ENCODE measurements at regions not wholly inside any gene's neighbourhood (a gene's known extent, or its start where the extent isn't known, plus 50 kb on each side); places are given as distances from the start of the nearest gene placed in this dataset.

DNA sequence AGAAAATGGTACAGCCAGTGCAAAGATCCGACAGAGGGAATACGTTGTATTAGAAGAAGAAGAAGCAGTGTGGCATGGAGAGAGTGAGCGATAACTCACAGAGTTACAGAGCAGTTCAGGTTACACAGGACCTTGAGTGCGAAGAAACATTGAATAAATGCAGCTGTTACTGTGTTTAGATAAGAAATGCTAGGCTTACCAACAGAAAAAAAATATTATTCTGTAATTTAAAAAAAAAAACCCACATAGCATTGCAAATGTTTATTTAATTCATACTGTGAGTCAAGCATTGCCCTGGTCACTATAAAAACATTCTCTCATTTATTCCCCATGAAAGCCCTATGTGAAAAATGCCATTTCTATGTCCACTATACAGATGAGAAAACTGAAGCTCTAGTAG lies 373.4 kb upstream of the EPHA7 start:
- Histone ChIP-seq H3K4me3 (ENCODE audit: low read depth, low read length) (no peak overlapping the region), H3K9ac (ENCODE audit: low read depth, low read length) (no peak overlapping the region), H3K27me3 (ENCODE audit: control insufficient read depth, insufficient read depth, low read length) (no peaks in the 10 kb centered on the region), H3K27ac (ENCODE audit: low read depth, low read length) (no peak overlapping the region), H3K9me3 (ENCODE audit: control insufficient read depth, insufficient read depth, low read length) (no peaks in the 10 kb centered on the region), H3K4me1 (ENCODE audit: control insufficient read depth, insufficient read depth, low read length) (peaks cover 11% of the 10 kb centered on the region), H3K36me3 (ENCODE audit: control insufficient read depth, insufficient read depth, low read length) (no peaks in the 10 kb centered on the region)

DNA sequence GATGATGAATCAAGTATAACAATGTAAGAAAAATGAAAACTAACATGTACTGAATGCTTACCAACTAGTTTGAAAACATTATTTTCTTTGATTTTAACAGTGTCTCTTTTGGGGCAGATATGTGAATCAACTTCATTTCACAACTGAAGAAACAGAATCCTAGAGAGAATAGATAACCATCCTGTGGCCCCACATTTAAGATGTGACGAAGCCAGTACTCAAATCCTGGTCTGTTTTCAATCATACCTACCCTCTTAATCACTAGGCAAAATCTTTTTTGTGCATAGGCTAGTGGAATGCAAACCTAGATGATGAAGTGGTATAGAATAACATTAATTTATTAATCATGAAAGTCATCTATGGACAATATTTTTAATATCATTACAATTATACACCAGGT lies 371.6 kb upstream of the EPHA7 start:
- Histone ChIP-seq H3K9ac (ENCODE audit: low read depth, low read length) (no peak overlapping the region), H3K27ac (ENCODE audit: low read depth, low read length) (no peak overlapping the region), H3K4me3 (ENCODE audit: low read depth, low read length) (no peak overlapping the region), H3K4me1 (ENCODE audit: control insufficient read depth, insufficient read depth, low read length) (peaks cover 27% of the 10 kb centered on the region), H3K27me3 (ENCODE audit: control insufficient read depth, insufficient read depth, low read length) (no peaks in the 10 kb centered on the region), H3K9me3 (ENCODE audit: control insufficient read depth, insufficient read depth, low read length) (no peaks in the 10 kb centered on the region), H3K36me3 (ENCODE audit: control insufficient read depth, insufficient read depth, low read length) (no peaks in the 10 kb centered on the region)

DNA sequence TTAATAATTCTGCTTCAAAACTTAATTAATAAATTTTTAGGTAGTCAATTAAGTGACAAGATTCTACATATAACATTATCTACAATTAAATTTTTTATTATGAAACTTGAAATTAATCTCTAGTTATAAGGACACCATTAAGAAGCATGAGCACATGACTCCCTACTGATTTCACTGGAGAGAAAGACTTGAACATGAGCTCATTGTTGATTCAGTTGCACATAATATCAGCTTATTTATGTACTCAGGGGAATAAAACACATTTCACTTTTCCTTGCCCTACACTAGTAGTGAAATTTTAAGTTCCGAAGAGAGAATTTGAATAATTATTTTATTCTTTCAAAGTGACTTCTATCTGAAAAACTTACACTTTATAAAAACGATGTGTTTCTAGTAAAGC lies 370.2 kb upstream of the EPHA7 start:
- H3K4me3 ChIP-seq (ENCODE audit: low read depth, low read length): no peak overlapping the region
- peaks cover 41% of the 10 kb centered on the region for H3K4me1 ChIP-seq (ENCODE audit: control insufficient read depth, insufficient read depth, low read length)
- H3K27me3 ChIP-seq (ENCODE audit: control insufficient read depth, insufficient read depth, low read length): no peaks in the 10 kb centered on the region
- no peak overlapping the region for H3K9ac ChIP-seq (ENCODE audit: low read depth, low read length)
- no peaks in the 10 kb centered on the region for H3K36me3 ChIP-seq (ENCODE audit: control insufficient read depth, insufficient read depth, low read length)
- H3K27ac ChIP-seq (ENCODE audit: low read depth, low read length): no peak overlapping the region
- H3K9me3 ChIP-seq (ENCODE audit: control insufficient read depth, insufficient read depth, low read length): no peaks in the 10 kb centered on the region

DNA sequence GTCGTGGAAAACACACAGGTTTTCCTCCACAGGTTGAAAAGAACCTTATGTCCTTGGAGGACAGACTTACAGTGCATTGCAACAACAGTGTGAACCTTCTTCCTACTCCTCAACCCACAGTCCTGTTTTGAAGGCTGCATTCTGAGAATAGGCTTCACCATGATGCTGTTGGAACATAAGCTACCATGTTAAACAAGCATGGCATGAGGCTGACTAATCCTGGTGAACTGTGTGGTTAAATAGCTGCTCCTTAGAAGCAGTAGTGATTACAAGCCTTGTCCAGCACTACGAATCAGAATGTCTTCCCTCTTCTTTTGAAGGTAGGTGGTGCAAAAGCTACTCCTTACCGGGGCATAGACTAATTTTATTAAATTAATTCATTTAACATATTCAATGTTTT lies 368.5 kb upstream of the EPHA7 start:
- Histone ChIP-seq H3K9ac (ENCODE audit: low read depth, low read length) (0 out of 2 replicates have a peak overlapping the region, but pooled peaks have one; percentile 65), H3K27ac (ENCODE audit: low read depth, low read length) (peak overlapping the region; percentile 98), H3K4me1 (ENCODE audit: control insufficient read depth, insufficient read depth, low read length) (peaks cover 49% of the 10 kb centered on the region), H3K36me3 (ENCODE audit: control insufficient read depth, insufficient read depth, low read length) (no peaks in the 10 kb centered on the region), H3K9me3 (ENCODE audit: control insufficient read depth, insufficient read depth, low read length) (no peaks in the 10 kb centered on the region), H3K4me3 (ENCODE audit: low read depth, low read length) (no peak overlapping the region), H3K27me3 (ENCODE audit: control insufficient read depth, insufficient read depth, low read length) (no peaks in the 10 kb centered on the region)

DNA sequence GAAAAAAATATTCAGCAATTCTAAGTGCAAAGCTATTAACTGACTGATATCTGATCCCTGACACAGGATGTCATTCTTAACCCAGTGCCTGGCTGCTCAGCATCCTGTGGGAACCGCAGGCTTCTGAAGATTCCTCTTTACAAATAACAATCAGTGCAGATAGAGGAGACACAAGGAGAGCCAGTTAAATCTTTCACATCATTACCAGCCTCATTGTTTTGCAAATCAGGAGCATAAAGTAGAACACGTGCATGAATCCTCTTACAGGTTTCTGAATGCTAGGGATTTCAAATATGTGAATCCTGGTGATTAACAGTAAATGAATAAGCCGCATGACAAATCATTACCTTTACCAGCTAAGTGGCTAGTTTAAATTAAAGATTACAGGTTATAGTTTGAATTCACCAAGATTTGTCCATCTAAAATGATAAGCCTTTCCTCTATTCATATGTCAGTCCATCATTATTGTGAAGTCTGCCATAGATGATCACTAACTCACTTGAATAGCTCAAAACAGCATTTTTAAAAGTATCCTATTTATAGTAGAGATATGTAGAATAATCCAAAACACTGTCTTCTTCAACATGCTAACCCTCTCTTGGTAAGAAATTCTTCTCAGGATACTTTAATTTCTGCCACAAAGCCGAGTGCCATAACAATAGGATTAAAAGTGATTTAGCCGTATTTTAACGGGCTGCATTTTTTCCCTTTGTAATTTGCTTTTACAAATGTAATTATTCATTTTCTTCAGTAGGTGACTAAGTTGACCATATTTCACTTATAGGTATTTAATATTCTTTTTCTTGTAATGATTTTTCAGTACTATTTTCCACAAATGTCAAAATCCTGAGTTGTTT lies 367.3 kb upstream of the EPHA7 start:
- H3K9ac ChIP-seq (ENCODE audit: low read depth, low read length): peak overlapping the region; percentile 65

DNA sequence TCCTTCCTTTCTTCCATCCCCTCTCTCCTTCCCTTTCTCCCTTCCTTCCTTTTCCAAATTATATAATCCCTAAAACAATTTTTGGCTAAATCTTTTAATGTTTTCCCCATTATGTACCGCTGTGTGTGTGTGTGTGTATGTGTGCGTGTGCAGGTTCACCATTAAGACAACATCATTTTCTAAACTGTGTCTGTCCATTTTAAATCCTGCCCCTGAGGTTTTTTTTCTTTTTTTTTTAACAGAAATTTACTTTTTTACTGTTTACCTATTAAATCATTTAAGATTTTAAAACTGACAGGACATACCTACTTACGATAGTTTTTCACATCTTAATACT lies 366.3 kb upstream of the EPHA7 start:
- peak overlapping the region; percentile 36; the same call in 1 of the 2 replicates for H3K4me3 ChIP-seq (ENCODE audit: low read depth, low read length)

More for the DNA sequence above, 367.3 kb upstream of the EPHA7 start:
- peak overlapping the region; percentile 36 for H3K4me3 ChIP-seq (ENCODE audit: low read depth, low read length)
- H3K27ac ChIP-seq (ENCODE audit: low read depth, low read length): peak overlapping the region; percentile 98
- no peaks in the 10 kb centered on the region for H3K9me3 ChIP-seq (ENCODE audit: control insufficient read depth, insufficient read depth, low read length)
- H3K27me3 ChIP-seq (ENCODE audit: control insufficient read depth, insufficient read depth, low read length): no peaks in the 10 kb centered on the region
- H3K4me1 ChIP-seq (ENCODE audit: control insufficient read depth, insufficient read depth, low read length): peaks cover 55% of the 10 kb centered on the region
- H3K36me3 ChIP-seq (ENCODE audit: control insufficient read depth, insufficient read depth, low read length): no peaks in the 10 kb centered on the region

DNA sequence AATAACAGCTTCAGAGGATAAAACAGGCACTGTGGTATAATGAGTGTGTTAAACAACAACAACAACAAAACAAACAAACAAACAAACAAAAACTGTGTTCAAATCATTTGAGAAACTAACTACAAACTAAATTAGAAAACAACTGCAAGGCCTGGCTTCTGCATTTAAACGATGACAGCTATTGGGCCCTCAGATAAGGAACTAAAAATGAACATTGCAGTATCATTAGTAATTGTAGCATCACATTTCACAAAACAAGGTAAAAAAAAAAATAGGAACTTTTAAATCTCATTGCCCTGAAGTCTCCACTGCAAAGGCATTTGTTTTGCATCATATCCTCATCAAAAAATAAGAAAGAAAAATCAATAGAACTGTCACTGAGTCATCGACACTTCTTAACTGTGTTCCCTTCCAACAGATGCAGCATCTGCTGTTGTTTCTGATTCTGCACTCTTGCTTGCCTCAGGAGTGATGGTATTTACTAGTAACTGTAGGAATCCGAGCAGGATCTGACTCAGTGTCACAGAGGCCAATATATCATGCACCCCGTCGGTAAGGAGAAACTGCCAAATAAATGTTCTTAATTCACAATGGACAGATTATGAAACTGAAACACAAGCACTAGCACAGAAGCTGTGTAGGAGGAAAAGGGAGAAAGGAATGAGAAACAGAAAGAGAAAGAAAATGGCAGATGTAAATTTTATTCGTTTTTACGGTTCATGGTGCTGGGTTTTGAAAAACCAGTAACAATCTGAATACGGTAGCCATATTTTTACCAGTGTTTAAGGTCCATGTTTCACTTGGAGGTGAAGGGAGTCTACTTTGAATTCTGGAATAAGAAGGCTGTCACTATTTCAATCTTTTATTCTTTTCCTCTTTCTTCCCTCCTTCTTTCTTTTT lies 365.7 kb upstream of the EPHA7 start:
- H3K27me3 ChIP-seq (ENCODE audit: control insufficient read depth, insufficient read depth, low read length): no peaks in the 10 kb centered on the region
- peak overlapping the region; percentile 60 for H3K9ac ChIP-seq (ENCODE audit: low read depth, low read length)
- H3K4me1 ChIP-seq (ENCODE audit: control insufficient read depth, insufficient read depth, low read length): peaks cover 57% of the 10 kb centered on the region
- H3K4me3 ChIP-seq (ENCODE audit: low read depth, low read length): 0 out of 2 replicates have a peak overlapping the region, but pooled peaks have one; percentile 36
- H3K27ac ChIP-seq (ENCODE audit: low read depth, low read length): peak overlapping the region; percentile 98
- no peaks in the 10 kb centered on the region for H3K36me3 ChIP-seq (ENCODE audit: control insufficient read depth, insufficient read depth, low read length)
- no peaks in the 10 kb centered on the region for H3K9me3 ChIP-seq (ENCODE audit: control insufficient read depth, insufficient read depth, low read length)

More for the DNA sequence above, 366.3 kb upstream of the EPHA7 start:
- Histone ChIP-seq H3K9ac (ENCODE audit: low read depth, low read length) (peak overlapping the region; percentile 60), H3K27me3 (ENCODE audit: control insufficient read depth, insufficient read depth, low read length) (no peaks in the 10 kb centered on the region), H3K4me1 (ENCODE audit: control insufficient read depth, insufficient read depth, low read length) (peaks cover 57% of the 10 kb centered on the region), H3K27ac (ENCODE audit: low read depth, low read length) (peak overlapping the region; percentile 98), H3K36me3 (ENCODE audit: control insufficient read depth, insufficient read depth, low read length) (no peaks in the 10 kb centered on the region), H3K9me3 (ENCODE audit: control insufficient read depth, insufficient read depth, low read length) (no peaks in the 10 kb centered on the region)

DNA sequence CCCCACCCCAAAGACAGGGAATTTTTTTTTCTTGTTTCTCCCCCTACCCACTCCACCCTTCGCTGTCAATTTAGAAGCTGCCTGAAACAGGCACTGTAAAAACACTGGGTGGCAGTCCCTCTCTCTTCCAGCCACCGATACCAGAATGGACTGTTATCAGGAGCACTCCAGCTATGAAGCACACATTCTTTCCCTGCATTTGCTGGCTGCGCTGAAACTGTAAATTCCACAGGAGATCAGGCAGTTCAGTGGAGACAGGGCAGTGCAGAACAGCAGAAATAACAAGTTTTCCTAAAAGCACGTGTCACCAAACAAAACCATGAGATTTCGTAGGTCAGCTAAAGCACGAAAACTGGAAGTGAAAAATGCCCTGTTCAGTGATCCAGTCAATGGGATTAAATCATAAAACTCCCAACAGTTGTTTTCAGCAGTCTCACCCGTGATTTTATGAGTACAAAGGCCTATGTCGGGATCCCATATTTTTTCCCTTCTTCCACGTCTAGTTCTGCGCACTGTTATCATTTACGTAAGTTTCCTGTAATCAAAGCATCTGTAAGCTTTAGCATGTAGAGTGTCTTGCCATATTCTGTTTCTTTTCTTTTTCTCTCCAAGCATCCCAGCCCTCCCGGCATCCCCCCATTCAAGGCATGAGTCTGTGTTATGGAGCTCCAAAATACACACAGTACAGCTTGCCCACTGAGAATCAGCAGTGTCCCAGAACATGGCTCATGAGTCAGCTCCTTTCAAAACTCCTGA lies 359.9 kb upstream of the EPHA7 start:
- no peaks in the 10 kb centered on the region for H3K36me3 ChIP-seq (ENCODE audit: control insufficient read depth, insufficient read depth, low read length)
- no peak overlapping the region for H3K9ac ChIP-seq (ENCODE audit: low read depth, low read length)
- H3K27ac ChIP-seq (ENCODE audit: low read depth, low read length): peak overlapping the region; percentile 52
- H3K9me3 ChIP-seq (ENCODE audit: control insufficient read depth, insufficient read depth, low read length): no peaks in the 10 kb centered on the region
- H3K4me3 ChIP-seq (ENCODE audit: low read depth, low read length): no peak overlapping the region
- no peaks in the 10 kb centered on the region for H3K27me3 ChIP-seq (ENCODE audit: control insufficient read depth, insufficient read depth, low read length)
- peaks cover 27% of the 10 kb centered on the region for H3K4me1 ChIP-seq (ENCODE audit: control insufficient read depth, insufficient read depth, low read length)

DNA sequence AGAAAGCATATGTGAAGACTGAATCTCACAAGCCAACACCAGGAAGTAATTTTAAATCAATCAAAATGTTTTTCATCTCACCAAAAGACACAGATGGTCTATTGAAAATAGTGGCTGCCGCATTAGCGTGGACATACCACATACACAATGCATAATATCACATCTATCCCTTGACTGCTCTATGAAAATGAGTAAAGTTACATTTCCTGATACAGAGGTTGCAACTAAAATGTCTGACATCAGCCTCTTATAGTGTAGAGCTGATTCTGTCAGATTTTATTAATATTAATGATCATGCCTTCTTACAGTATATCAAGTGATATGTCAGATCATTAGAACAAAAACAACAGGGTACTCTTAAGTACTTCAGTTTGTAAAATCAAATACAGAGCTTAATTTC lies 339.8 kb upstream of the EPHA7 start:
- Histone ChIP-seq H3K27ac (ENCODE audit: low read depth, low read length) (no peak overlapping the region), H3K9me3 (ENCODE audit: control insufficient read depth, insufficient read depth, low read length) (no peaks in the 10 kb centered on the region), H3K27me3 (ENCODE audit: control insufficient read depth, insufficient read depth, low read length) (no peaks in the 10 kb centered on the region), H3K4me1 (ENCODE audit: control insufficient read depth, insufficient read depth, low read length) (no peaks in the 10 kb centered on the region), H3K4me3 (ENCODE audit: low read depth, low read length) (no peak overlapping the region), H3K36me3 (ENCODE audit: control insufficient read depth, insufficient read depth, low read length) (no peaks in the 10 kb centered on the region), H3K9ac (ENCODE audit: low read depth, low read length) (no peak overlapping the region)

DNA sequence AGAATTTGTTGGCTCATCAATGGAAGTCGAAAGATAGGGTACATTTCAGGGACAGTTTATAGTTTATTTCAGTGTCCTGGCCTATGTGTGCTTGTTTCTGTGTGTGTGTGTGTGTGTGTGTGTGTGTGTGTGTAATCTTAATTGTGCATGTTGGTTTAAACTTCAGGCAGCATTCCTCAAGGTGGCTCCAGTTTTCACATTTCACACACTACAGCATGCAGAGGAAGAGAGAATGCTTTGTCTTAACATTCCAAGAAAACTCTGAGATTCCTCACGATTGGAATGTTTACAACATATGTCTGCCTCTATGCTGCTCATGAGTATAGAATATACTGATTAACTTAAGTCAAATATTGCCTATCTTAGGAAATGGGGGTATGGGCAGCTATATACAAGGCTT lies 332.6 kb upstream of the EPHA7 start:
- Histone ChIP-seq H3K9me3 (ENCODE audit: control insufficient read depth, insufficient read depth, low read length) (no peaks in the 10 kb centered on the region), H3K4me1 (ENCODE audit: control insufficient read depth, insufficient read depth, low read length) (peaks cover 4% of the 10 kb centered on the region; the same call in 1 of the 2 replicates), H3K27me3 (ENCODE audit: control insufficient read depth, insufficient read depth, low read length) (no peaks in the 10 kb centered on the region), H3K9ac (ENCODE audit: low read depth, low read length) (no peak overlapping the region), H3K4me3 (ENCODE audit: low read depth, low read length) (no peak overlapping the region), H3K36me3 (ENCODE audit: control insufficient read depth, insufficient read depth, low read length) (no peaks in the 10 kb centered on the region), H3K27ac (ENCODE audit: low read depth, low read length) (no peak overlapping the region)

All from HUES48 (cell line).